ENCODE measurements at regions not wholly inside any gene's neighbourhood (a gene's known extent, or its start where the extent isn't known, plus 50 kb on each side); places are given as distances from the start of the nearest gene placed in this dataset.
"Not testable (repeated sequence)": the region's sequence is repeated elsewhere in the genome, so short reads cannot be mapped to it uniquely, and the experiment has no call there.

DNA sequence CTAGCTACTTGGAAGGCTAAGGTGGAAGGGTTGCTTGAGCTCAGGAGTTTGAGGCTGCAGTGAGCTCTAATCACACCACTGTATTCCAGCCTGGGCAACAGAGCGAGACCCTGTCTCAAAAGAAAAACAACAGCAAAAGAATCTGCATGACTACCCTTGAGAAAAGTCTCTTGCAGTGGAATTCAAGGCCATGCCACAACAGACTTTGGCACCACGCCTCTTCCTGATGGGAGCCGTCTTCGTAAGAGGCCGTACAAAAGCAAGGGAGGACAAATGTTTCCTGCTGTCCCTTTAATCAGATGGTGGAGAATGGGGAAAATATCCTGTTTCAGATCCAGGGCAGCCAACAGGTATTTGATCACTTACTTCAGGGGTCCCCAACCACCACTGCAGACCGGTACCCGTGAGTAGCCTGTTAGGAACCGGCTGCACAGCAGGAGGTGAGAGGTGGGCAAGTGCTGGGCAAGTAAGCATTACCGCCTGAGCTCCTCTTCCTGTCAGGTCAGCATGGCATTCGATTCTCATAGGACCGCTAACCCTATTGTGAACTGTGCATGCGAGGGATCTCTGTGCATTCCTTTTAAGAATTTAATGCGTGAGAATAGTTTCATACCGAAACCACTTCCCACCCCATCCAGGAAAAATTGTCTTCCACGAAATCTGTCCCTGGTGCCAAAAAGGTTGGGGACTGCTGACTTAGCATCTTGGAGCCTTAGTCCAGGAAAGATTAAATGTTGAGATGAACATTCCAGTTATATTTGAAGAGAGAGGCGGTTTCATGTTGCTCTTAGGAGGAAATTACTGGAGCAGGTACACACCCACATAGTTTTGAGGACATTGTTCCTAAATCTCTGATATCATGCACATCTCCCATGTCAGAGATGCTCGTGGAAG, 94.4 kb upstream of the XPO1 start:
- DNase-seq (ENCODE audit: low read depth in 4 of 4, low spot score in 2 of 4): no peak

DNA sequence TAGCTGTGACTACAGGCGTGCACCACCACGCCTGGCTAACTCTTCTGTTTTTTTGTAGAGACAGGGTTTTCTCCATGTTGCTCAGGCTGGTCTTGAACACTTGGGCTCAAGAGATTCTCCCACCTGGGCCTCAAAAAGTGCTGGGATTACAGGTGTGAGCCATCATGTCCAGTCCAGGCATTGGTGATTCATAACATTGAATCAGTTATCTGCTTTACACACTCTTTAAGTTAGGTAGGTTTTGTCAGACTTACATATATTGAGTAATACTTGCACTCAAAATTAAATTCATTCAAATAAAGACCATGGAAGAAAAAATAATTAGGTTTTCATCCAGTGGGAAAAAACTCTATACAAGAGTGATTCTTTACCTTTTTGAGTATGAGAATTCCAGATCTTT, 93.2 kb upstream of the XPO1 start:
- DNase-seq (ENCODE audit: low read depth in 4 of 4, low spot score in 2 of 4): no peak

DNA sequence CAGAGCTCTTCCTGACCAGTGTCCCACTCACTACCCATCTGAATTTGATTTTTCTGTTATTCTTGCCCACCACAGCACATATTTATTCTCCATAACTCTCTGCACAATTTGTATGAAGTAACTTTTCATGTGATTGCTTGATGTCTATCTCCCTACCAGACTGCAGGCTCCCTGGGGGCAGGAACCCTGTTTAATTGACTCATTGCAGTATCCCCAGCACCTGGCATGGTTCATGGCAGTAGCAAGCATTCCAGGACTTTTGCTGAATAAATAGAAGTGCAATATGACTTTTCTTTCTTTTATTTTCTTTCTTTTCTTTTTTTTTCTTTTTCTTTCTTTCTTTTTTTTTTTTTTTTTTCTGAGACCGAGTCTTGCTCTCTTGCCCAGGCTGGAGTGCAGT, 88.7 kb upstream of the XPO1 start:
- DNase-seq (ENCODE audit: low read depth in 4 of 4, low spot score in 2 of 4): no peak

DNA sequence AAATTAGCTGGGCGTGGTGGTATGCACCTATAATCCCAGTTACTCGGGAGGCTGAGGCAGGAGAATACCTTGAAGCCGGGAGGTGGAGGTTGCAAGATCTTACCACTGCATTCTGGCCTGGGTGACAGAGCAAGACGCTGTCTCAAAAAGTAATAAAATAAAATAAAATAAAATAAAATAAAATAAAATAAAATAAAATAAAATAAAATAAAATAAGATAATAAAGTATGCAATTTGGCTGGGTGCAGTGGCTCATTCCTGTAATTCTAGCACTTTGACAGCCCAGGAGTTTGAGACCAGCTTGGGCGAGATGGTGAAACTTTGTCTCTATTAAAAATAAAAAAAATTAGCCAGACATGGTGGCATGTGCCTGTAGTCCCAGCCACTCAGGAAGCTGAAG, 85.6 kb upstream of the XPO1 start:
- no peak for DNase-seq (ENCODE audit: low read depth in 4 of 4, low spot score in 2 of 4)

DNA sequence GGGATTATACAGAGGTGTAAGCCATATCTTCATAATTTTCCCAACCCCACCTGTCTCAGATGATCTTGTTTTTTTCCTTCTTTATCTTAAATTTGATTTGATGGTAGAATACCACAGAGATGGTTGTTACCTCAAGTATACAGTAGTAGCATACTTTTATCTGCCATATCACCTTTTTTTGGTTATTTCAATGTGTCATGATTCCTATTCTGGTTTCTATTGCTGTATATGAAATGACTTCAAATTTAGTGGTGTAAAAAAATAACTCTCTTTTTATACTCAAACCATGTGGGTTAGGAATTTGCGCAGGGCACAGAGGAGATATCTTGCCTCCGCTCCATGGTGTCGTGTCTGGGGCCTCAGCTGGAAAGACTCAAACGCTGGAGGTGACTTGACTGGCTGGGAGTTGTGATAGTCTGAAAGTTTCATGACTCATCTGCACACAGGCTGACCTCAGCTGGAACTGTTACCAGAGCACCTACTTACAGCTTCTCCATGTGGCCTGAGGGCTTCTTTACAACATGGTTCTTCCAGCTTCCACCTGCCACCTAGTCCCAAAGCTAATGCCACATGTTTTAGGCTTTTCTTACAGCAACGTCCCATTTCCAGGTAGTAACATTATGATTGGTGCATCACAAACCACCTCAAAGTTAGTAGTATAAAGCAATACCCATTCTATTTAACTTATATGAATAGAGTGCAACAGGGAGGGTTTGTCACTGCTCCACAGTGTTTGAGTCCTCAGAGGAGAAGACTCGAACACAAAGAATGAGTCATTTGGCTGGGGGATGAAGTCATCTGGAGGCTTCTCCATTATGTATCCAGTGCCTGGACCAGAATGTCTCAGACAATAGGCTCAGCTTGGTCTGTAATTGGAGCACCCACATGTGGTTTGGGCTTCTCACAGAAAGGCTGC, 82.3 kb upstream of the XPO1 start:
- no peak for DNase-seq (ENCODE audit: low read depth in 4 of 4, low spot score in 2 of 4)

DNA sequence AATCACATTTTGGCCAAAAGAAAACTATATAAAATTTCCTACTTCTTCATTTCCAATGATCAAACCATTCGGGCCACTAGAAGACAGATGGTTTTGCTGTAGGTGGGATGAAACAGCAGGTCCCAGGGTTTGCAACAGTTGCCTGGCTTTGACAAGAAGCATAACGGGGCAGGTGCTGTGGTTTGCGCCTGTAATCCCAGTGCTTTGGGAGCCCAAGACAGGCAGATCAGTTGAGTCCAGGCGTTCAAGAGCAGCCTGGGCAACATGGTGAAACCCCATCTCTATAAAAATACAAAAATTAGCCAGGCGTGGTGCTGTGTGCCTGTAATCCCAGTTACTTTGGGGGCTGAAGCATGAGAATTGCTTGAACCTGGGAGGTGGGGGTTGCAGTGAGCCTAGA, 81.4 kb upstream of the XPO1 start:
- no peak for DNase-seq (ENCODE audit: low read depth in 4 of 4, low spot score in 2 of 4)

DNA sequence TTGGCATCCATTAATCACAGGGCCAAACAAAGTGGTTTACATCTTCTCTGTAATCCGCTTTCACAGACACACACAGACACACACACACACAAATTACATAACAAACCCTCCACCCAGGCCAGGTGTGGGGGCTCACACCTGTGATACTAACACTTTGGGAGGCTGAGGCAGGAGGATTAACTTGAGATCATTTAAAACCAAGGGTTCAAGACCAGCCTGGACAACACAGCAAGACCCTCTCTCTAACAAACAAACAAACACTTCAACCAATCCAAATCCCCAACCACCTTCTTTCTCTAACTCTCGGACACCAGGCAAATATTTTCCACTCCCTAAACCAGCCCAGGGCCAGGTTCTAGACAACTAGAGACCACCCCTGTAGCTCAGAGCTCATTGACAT, 79.5 kb upstream of the XPO1 start:
- no peak for DNase-seq (ENCODE audit: low read depth in 4 of 4, low spot score in 2 of 4)

DNA sequence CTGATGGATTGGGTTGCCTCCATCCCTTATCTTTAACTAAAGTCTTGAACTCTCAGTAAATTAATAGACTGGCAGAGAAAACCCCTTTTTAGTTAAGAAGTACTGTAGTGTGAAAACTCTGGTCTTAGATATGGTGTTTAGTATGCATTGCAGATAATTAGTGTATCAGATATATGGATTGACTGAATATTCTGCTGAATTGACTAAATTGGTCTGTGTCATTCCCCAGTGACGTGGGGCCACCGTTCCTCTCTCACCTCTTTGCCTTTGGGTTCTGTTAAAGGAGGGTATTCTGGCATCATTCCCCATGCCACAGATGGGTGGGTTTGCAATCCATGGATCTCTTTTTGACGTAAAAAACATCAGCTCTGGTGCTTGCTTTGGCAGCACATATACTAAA, 67.1 kb upstream of the XPO1 start:
- no peak for DNase-seq (ENCODE audit: low read depth in 4 of 4, low spot score in 2 of 4)

DNA sequence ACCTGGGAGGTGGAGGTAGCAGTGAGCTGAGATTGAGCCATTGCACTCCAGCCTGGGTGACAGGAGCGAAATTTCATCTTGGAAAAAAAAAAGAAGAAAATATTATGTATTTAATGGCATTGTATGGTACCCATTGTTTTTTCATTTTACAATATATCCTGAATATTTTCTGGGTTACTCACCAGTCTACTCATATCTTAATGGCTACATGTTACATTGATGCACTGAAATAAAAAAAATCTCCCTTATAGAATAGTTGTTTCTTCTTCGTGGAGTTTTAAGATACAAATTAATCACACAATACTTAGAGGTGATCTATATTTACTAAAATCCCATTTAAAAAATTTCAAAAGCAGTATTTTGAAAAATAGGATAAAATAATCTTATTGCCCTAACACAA, 66.3 kb upstream of the XPO1 start:
- DNase-seq (ENCODE audit: low read depth in 4 of 4, low spot score in 2 of 4): no peak

DNA sequence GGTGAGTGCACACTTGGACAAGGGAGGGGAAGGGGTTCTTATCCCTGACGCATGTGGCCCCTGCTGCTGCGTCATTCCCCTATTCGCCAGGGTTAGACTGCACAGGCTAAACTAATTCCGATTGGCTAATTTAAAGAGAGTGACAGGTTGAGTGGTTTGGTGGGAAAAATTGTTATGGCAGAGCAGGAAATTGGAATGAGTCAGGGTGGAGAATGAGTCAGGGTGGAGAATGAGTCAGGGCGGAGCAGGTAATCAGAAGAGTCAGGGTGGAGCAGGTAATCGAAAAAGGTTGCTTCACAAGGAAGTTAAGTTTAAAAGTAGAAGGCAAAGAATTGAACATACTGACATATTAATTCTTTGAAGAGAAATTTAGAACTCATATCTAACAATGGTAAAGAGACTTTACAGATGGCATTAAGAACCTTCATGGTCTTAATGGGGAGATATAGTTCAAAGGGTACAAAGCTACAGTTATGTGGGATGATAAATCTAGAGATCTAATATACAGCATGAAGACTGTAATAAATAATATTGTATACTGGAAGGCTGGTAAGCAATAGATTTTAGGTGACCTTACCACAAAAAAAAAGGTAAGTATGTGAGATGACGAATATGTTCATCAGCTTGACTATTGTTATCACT, 60.5 kb upstream of the XPO1 start:
- DNase-seq (ENCODE audit: low read depth in 4 of 4, low spot score in 2 of 4): not testable (repeated sequence)

DNA sequence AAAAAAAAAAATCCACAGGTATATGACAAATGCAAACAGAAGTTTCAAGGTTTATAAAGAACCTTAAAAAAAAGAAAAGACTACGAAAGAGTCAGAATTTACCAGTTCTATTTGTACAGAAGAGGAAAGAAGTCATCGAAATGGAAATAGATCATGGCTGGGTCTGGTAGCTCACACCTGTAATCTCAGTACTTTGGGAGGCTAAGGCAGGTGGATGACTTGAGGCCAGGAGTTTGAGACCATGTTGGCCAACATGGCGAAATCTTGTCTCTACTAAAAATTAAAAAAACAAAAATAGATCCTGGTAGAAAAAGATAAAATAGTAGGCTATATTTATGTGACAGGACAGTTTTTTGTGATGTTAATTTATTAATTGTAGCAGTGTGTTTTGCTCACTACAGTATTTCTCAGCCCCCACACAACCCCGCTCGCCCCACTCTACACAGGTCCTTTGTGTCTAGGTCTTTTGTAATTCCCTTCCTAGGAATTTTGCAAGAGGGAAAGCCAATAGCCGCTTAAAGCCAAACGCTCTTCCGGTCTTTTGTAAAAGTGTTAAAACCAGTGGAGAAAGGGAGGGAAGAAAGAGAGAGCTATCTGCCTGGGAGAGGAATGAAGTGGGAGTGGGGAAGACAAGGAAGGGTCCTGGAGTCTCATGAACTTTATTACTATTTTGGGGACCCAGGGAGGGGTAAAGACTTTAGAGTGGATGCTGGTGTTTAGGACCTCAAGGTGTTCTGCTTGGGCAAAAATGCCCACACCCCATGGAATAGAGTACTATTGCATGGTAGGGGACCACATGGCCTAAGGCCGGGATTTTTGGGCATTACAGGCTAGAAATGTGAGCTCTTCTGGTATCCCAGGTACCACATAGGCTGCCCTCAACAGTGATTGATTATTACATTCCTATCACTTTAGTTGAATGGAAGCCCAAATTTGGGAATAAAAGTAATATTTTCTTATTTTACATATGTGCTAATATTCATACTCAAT, 59.4 kb upstream of the XPO1 start:
- DNase-seq (ENCODE audit: low read depth in 4 of 4, low spot score in 2 of 4): no peak

DNA sequence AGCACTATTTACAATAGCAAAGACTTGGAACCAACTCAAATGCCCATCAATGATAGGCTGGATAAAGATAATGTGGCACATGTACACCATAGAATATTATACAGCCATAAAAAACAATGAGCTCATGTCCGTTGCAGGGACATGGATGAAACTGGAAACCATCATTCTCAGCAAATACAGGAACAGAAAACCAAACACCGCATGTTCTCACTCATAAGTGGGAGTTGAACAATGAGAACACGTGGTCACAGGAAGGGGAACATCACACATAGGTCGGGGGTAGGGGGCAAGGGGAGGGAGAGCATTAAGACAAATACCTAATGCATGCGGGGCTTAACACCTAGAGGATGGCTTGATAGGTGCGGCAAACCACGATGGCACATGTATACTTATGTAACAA, 56.0 kb upstream of the XPO1 start:
- not testable (repeated sequence) for DNase-seq (ENCODE audit: low read depth in 4 of 4, low spot score in 2 of 4)

DNA sequence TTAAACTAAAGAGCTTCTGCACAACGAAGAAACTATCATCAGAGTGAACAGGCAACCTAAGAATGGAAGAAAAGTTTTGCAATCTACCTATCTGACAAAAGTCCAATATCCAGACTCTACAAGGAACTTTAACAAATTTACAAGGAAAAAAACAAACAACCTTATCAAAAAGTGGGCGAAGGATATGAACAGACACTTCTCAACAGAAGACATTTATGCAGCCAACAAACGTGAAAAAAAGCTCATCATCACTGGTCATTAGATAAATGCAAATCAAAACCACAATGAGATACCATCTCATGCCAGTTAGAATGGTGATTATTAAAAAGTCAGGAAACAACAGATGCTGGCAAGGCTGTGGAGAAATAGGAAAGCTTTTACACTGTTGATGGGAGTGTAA, 55.5 kb upstream of the XPO1 start:
- DNase-seq (ENCODE audit: low read depth in 4 of 4, low spot score in 2 of 4): not testable (repeated sequence)

DNA sequence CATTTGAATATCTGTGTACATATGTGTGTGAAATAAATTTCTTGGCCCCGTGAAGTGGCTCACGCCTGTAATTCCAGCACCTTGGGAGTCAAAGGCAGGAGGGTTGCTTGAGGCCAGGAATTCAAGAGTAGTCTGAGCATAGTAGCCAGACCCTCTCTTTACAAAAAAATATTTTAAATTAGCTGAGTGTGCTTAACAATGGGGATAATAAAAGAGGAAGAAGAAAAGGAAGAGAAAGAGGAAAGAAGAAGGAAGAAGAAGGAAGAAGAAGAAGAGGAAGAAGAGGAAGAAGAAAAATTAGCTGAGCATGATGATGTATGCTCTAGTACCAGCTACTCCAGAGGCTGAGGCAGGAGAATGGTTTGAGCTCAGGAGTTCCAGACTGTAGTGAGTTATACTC, 52.1 kb upstream of the XPO1 start:
- no peak for DNase-seq (ENCODE audit: low read depth in 4 of 4, low spot score in 2 of 4)

DNA sequence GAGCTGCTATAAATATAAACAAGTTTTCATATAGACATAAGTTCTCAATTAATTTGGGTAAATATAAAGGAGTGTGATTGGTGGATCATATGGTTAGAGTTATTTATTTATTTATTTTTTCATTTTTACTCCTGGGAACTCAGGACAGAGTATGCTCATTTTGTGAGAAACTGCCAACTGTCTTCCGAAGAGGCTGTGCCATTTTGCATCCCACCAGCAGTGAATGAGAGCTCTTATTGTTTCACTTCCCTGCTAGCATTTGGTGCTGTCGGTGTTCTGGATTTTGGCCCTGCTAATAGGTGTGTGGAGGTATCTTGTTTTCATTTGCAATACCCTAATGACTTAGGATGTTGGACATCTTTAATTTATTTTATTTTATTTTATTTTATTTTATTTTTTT, 50.4 kb upstream of the XPO1 start:
- DNase-seq (ENCODE audit: low read depth in 4 of 4, low spot score in 2 of 4): no peak
